SK-N-SH treated with all-trans-retinoic acid at 6 μM for 48 hours (cell line): ENCODE measurements at regions not wholly inside any gene's neighbourhood (a gene's known extent, or its start where the extent isn't known, plus 50 kb on each side); places are given as distances from the start of the nearest gene placed in this dataset.

ENCODE experiments used
- POU6F1 ChIP-seq: fragments of 250-450 bp; sonication (Bioruptor Pico); IDR thresholded peaks from 2 replicates; pipeline ENCODE4 v1.8.0; 2021; ENCODE audit warnings: low read depth, mild to moderate bottlenecking, moderate library complexity, borderline replicate concordance
- RARB ChIP-seq: fragments of 250-450 bp; sonication (Bioruptor Pico); IDR thresholded peaks from 2 replicates; pipeline ENCODE4 v1.8.0; 2021; ENCODE audit warnings: mild to moderate bottlenecking, moderate library complexity
- TCF4 ChIP-seq: fragments of 250-450 bp; sonication (Bioruptor Pico); IDR thresholded peaks from 2 replicates; pipeline ENCODE4 v1.8.0; 2021; ENCODE audit warnings: mild to moderate bottlenecking, moderate library complexity, borderline replicate concordance
- TOX ChIP-seq: fragments of 250-450 bp; sonication (Bioruptor Pico); IDR thresholded peaks from 2 replicates; pipeline ENCODE4 v1.8.0; 2021; ENCODE audit warnings: mild to moderate bottlenecking, moderate library complexity, borderline replicate concordance
- TSHZ2 ChIP-seq: fragments of 250-450 bp; sonication (Bioruptor Pico); IDR thresholded peaks from 2 replicates; pipeline ENCODE4 v1.5.0; 2020; ENCODE audit warnings: mild to moderate bottlenecking, moderate library complexity
- ZC3H10 ChIP-seq: fragments of 250-450 bp; sonication (Bioruptor Pico); IDR thresholded peaks from 2 replicates; pipeline ENCODE4 v1.5.1; 2021; ENCODE audit warnings: mild to moderate bottlenecking, moderate library complexity
- ZFP3 ChIP-seq: fragments of 250-450 bp; sonication (Bioruptor Pico); IDR thresholded peaks from 2 replicates; pipeline ENCODE4 v1.5.0; 2020; ENCODE audit warnings: mild to moderate bottlenecking, moderate library complexity
- ZFP30 ChIP-seq: fragments of 450-650 bp; formaldehyde crosslinking; IDR thresholded peaks from 2 replicates; pipeline ENCODE4 v1.5.0; 2022; ENCODE audit warnings: mild to moderate bottlenecking, moderate library complexity
- ZNF70 ChIP-seq: fragments of 450-650 bp; formaldehyde crosslinking; IDR thresholded peaks from 2 replicates; pipeline ENCODE4 v1.5.0; 2020; ENCODE audit warnings: mild to moderate bottlenecking, moderate library complexity
- ZNF8 ChIP-seq: fragments of 450-650 bp; formaldehyde crosslinking; IDR thresholded peaks from 2 replicates; pipeline ENCODE4 v1.5.0; 2020; ENCODE audit warnings: mild to moderate bottlenecking, moderate library complexity
- TF ChIP-seq, protein P1 (sequence below): fragments of 250-450 bp; sonication (Bioruptor Pico); IDR thresholded peaks from 2 replicates; pipeline ENCODE4 v1.8.0; 2020; ENCODE audit warnings: mild to moderate bottlenecking, moderate library complexity, borderline replicate concordance

GRCh38 chr6:40054186-40054585 is 119.9 kb upstream of the MOCS1 start:
- TF ChIP-seq ZFP30 (CRISPR knock-in tag) (no peak), POU6F1 (no peak), TSHZ2 (CRISPR knock-in tag) (no peak), TOX (no peak), ZFP3 (CRISPR knock-in tag) (no peak), ZNF70 (CRISPR knock-in tag) (no peak), ZNF8 (no peak), RARB (CRISPR knock-in tag) (no peak), ZC3H10 (CRISPR knock-in tag) (no peak), TCF4 (CRISPR knock-in tag) (no peak)
- TF ChIP-seq, protein P1, sequence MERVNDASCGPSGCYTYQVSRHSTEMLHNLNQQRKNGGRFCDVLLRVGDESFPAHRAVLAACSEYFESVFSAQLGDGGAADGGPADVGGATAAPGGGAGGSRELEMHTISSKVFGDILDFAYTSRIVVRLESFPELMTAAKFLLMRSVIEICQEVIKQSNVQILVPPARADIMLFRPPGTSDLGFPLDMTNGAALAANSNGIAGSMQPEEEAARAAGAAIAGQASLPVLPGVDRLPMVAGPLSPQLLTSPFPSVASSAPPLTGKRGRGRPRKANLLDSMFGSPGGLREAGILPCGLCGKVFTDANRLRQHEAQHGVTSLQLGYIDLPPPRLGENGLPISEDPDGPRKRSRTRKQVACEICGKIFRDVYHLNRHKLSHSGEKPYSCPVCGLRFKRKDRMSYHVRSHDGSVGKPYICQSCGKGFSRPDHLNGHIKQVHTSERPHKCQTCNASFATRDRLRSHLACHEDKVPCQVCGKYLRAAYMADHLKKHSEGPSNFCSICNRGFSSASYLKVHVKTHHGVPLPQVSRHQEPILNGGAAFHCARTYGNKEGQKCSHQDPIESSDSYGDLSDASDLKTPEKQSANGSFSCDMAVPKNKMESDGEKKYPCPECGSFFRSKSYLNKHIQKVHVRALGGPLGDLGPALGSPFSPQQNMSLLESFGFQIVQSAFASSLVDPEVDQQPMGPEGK (CRISPR knock-in tag), result no peak
